OCI-LY3 (cell line): ENCODE measurements at regions not wholly inside any gene's neighbourhood (a gene's known extent, or its start where the extent isn't known, plus 50 kb on each side); places are given as distances from the start of the nearest gene placed in this dataset.

Source experiments
- CTCF ChIP-seq: fragments of 200-600, 300-600 bp; sonication (generic); IDR thresholded peaks from 2 replicates; pipeline ENCODE4 v1.5.1; 2014; ENCODE audit warnings: antibody characterized with exemption, low read length, low read depth
- EZH2phosphoT487 ChIP-seq: fragments of 200-600 bp; shearing (Covaris generic); IDR thresholded peaks from 2 replicates; pipeline ENCODE4 v1.6.1; 2018; ENCODE audit warnings: antibody characterized with exemption, mixed run types, low read depth

GRCh38 chr3:83863380-83863779 is 1095.4 kb upstream of the CADM2 start:
- TF ChIP-seq CTCF (no peak), EZH2phosphoT487 (no peak)
